HUDEP-2 (cell line): ENCODE measurements at regions not wholly inside any gene's neighbourhood (a gene's known extent, or its start where the extent isn't known, plus 50 kb on each side); places are given as distances from the start of the nearest gene placed in this dataset.
"Not testable (repeated sequence)": the region's sequence is repeated elsewhere in the genome, so short reads cannot be mapped to it uniquely, and the experiment has no call there.

Experiments
- DNase-seq, 76 experiments: peaks; one replicate each; lab custom pipeline; 2025; ENCODE audit not compliant: unreplicated experiment in 76 of 76; lab: John Stamatoyannopoulos, UW

DNA sequence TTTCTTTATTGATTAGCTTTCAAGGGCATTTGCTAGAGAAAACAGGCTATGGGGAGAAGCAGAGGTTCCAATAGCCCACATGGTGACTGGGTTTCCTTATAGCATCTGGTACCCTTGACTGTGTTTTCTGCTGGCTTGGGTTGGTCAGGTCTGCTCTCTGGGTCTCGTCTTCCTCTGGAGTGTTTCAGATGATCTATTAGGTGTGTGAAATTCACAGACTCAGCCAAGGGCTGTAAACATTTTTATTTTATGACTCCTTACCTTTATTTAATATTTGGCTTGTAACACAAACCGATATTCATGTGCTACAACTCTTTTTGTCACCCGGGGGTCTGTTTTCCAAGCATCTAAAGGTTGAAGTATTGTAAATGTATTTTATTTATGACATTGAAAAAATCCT, 338.9 kb downstream of the GADD45G start:
- DNase-seq: no peak

- DNase-seq: no peak
Observed at GRCh38 chr9:89945133-89945532, 340.3 kb downstream of the GADD45G start.

DNA sequence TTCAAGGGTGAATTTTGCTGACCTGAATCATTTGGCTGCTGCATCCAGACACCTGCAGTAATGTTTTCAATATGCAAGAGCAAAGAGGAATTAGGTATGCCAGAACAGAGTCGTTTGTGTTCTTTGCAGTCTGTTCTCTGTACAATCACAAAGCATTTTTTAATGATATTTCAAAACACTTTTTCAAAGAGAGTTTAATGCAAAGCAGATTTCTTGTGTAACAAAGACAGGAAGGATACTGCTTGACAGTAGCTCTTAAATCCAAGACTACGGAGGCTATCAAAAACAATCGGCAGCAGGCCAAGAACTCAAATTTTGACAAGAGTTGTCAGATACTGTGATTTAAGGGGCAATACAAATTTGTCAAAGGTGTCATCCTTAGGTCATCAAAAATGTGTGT, 341.9 kb downstream of the GADD45G start:
- DNase-seq: no peak

GRCh38 chr9:89949111-89949510, 344.3 kb downstream of the GADD45G start:
- DNase-seq: no peak

GRCh38 chr9:89951675-89952074, 346.9 kb downstream of the GADD45G start:
- DNase-seq: no peak

DNA sequence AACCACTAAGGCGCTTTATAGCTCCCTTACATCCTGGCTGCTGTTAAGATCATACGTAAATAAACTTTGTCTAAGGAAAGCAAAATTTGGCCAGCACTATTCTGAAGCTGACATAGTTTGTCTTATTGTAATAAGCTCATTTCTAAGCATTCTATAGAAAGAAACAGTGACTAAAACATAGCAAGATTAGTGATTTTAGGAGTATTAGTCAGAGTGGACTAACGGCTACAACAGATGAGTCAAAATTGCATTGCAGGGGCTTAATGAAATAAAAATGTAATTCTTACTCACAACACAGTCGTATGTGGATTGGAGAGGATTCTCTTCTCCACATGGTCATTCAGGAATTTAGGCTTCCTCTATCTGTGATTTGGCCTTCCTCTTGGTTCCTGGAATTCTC, 347.6 kb downstream of the GADD45G start:
- no peak for DNase-seq

- DNase-seq: not testable (repeated sequence)
Observed at GRCh38 chr9:89953263-89953662, 348.5 kb downstream of the GADD45G start.

- no peak for DNase-seq
Observed at GRCh38 chr9:89953824-89954615, 349.2 kb downstream of the GADD45G start.

DNA sequence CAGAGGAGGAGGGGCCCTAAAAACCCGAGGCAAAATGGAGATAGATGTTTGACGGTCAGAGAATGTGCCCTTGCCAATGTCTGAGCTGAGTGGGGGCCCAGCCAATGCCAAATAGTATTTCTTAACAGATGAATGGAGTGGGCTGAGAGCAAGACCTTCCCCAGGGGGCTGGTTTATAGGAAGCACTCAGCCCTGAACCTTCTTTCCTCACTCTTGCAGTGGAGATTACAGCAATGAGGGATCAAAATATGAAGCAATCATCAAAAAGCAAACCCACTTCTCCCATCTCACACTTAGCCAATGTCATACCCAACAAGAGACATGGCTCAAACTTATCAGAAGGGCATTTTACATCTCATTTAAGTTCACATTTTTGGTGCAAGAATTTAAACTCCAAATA, 350.3 kb downstream of the GADD45G start:
- DNase-seq: no peak

GRCh38 chr9:89955626-89956025, 350.8 kb downstream of the GADD45G start:
- DNase-seq: no peak

DNA sequence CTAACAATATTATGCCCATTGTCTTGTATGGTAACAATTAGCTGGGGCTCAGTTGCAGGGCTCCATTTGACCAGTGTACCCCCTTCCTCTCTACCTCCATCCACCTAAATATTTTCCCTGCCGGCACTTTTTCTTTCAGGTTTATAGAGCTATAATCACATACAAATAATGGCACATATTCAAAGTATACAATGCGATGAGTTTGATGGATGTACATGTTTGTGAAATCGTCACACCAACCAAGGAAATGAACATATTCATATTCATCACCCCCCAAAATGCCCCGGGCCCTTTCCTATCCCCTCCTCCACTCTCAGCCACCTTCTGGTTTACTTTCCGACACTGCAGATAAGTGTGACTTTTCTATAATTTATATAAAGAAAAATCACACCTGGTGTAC, 351.5 kb downstream of the GADD45G start:
- no peak for DNase-seq

DNA sequence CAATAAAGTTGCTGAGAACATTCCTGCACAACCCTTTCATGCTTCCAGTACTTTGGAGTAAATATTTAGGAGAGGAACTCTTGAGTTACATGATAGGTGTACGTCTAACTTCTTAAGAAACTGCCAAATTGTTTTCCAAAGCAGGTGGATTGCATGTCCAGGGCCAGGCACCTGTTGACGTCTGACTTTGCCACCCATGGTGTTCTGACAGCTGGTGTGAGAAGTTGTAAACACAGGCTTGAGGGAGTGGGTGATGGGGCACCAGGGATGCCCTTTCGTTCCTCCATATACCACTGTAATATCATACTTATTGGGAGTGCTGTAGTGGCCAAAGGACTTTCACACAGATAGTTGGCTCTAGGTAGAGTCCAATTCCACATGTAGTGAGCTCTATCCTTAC, 352.1 kb downstream of the GADD45G start:
- no peak for DNase-seq

DNA sequence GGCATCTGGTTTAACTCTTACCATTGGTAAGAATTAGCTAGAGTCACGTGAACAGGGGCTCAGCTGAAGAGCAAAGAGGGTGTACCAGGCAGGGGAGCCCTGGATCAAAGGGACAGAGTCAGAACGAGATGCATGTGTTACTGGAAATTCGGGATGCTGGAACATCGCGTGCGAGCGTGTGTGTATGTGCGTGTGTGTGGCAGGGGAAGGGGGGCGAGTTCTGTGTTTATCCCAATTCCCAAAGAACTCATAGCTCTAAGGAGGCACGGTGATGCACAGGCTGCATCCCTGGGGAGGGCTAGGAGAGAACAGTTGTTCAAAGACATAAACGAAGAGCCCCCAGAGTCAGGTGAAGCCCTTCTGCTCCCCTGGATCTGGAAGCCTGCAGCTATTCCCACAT, 353.3 kb downstream of the GADD45G start:
- no peak for DNase-seq

DNA sequence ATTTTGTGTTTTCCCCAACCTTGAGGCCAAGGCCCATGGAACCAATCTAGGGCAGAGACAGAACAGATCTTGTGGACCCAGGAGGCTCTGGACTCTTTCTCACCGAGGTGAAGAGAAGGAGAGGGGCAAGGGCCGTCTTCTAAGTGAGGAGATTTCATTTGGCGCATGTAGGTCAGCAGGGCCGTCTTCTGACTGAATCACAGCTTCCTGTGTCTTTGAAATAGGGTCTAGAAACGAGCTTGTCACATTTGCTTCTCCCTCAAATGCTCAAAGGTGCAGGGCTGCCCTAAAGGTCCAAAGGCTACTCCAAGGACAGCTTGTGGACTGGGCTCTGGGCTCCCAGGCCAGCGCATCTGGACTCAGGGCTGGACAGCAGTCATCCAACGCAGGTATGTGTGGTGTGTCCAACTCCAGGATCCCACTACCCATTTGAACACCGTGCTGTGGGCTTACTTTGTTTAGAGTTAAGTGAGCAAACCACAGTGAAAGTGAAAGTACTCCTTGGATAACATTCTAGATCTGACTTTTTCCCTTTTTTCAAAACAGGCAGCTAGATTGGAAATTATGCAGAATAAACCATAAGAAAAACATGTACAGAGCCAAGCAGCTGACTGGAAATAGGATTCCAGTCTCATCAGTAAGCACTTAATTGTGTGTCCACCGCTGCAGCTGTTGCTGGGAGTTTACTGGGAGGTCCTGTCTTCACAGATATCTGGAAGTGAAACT, 357.0 kb downstream of the GADD45G start:
- DNase-seq: no peak

DNA sequence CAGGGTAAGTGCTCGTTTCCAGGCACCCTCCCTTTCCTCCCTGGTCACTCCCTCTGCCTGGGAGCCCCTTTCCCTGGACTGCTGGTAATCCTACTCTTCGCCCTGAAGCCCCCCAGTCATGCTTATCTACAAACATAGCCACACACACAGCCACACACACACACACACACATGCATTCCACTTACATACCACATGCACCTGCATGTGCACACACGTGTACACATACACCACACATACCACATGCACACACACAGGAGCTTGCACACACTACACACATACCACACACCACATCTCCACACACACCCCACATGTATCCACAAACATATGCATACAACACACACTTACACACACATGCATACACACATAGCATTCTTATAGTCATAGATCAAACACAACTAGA, 358.5 kb downstream of the GADD45G start:
- no peak for DNase-seq

DNA sequence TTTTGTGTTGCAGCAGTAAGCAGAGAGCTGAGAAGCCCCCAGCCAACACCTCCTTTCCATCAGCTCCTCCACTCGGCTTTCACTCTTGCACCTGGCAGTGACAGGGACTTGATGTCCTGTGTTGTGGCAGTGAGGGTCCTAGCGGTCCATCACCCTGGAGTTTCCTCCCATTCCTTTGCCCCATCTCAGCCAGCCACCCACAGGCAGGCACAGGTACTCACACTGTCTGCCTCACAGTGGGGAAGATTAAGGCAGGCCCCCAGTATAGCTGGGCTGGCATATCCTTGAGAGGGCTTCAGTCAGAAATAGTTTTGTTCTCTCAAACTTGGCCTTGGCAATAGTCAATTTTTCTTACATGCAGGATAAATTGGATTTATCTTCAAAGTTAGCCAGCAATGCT, 362.7 kb downstream of the GADD45G start:
- no peak for DNase-seq

GRCh38 chr9:89969156-89969675, 364.4 kb downstream of the GADD45G start:
- no peak for DNase-seq

GRCh38 chr9:89969881-89970639, 365.2 kb downstream of the GADD45G start:
- DNase-seq: no peak

DNA sequence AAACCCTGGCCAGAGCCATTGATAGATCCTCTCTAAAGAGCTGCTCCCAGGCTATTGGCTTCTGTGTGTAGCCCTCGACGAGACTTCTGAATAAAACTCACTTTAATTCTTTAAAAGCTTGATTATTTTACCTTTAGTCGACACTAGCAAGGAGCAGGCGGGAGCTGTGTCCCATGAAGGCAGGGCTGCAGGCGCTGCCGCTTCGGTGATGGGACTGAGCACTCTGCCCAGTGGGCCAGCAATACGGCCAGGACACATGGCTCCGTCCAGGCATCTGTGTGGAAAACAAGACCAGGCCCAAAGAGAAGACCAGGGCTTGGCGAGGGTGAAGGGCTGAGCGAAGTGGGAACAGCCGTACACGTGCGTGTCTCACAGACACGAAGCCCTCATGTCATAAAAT, 365.9 kb downstream of the GADD45G start:
- DNase-seq: no peak

GRCh38 chr9:89972535-89972934, 367.7 kb downstream of the GADD45G start:
- no peak for DNase-seq

DNA sequence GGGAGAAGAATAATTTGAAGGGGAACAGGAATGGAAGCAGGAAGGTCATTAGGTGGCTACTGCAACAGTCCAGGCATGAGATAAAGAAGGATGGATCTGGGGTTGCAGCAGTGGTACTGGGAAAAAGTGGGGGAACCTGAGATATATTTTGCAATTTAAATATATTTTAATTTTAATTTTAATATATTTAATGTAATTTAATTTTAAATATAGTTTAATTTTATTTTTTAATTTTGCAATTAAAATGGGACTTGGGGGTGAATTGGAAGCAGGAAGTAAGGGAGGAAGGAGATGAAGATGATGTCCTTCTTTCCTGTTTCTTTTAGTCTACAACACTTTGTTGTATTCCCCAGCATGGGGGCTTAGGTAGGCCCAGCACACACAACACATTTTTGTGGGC, 369.8 kb downstream of the GADD45G start:
- DNase-seq: no peak
